ENCODE measurements at regions not wholly inside any gene's neighbourhood (a gene's known extent, or its start where the extent isn't known, plus 50 kb on each side); places are given as distances from the start of the nearest gene placed in this dataset.

GRCh38 chr4:125849869-125850268 lies 535.1 kb downstream of the FAT4 start:
- TF ChIP-seq EZH2 (IDR thresholded peaks at IDR 0.05; ENCODE audit: insufficient read depth, poor library complexity, severe bottlenecking) (no peak), EZH2phosphoT487 (IDR thresholded peaks at IDR 0.05; ENCODE audit: insufficient read depth, low read depth) (no peak)

Measured in GM23248 (cell line).